Right ventricle myocardium superior (tissue), 1 donor: ENCODE measurements at regions not wholly inside any gene's neighbourhood (a gene's known extent, or its start where the extent isn't known, plus 50 kb on each side); places are given as distances from the start of the nearest gene placed in this dataset.

Experiments used
- ATAC-seq: fragments of 200-7000 bp; cut with Tn5 transposase; one replicate; pipeline ENCODE4 v1.9.1; 2020; ENCODE audit warnings: mild to moderate bottlenecking; ENCODE audit not compliant: poor library complexity
- DNase-seq: peaks from one replicate; pipeline ENCODE4 v3.0.0-alpha.2; 2020
- intact Hi-C: fragments of 100-400 bp; cut with DNase I; formaldehyde crosslinking; loops from one replicate; pipeline ENCODE4 v1.11.2; 2022
- donor health status: DM: no; HTN: yes; CAD: no; lungs with severe emphysema.

GRCh38 chr13:106433066-106433465 is 102.4 kb downstream of the EFNB2 start:
- intact Hi-C loops = no loop called here

DNA sequence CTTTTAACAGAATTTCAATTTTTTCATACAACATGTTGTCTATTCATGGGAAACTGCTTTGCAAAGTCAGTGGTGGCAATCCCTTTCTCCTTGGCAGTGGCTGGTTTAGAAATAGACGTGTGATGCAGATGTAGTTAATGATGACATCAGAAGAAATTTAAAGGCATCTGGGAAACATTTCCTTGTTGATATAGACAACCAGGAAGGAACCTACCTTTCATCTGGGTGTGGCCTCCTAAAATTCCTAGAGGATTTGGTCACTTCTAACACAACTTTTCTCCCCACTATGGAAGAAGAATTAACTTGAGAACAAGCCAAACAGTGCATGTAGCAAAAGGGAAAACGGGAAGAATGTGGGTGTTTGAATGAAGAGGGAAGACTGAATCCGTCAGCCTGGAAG is 102.8 kb downstream of the EFNB2 start:
- no peak for ATAC-seq
- no peak for DNase-seq
- intact Hi-C loops = no loop called here

More at GRCh38 chr13:106433066-106433465, 102.4 kb downstream of the EFNB2 start:
- ATAC-seq = no peak
- DNase-seq = no peak

GRCh38 chr13:106426909-106427308 is 108.6 kb downstream of the EFNB2 start:
- intact Hi-C loops = no loop called here
- ATAC-seq (no peak), DNase-seq (no peak)

GRCh38 chr13:106425661-106426060 is 109.8 kb downstream of the EFNB2 start:
- intact Hi-C loops = no loop called here
- ATAC-seq (no peak), DNase-seq (no peak)

DNA sequence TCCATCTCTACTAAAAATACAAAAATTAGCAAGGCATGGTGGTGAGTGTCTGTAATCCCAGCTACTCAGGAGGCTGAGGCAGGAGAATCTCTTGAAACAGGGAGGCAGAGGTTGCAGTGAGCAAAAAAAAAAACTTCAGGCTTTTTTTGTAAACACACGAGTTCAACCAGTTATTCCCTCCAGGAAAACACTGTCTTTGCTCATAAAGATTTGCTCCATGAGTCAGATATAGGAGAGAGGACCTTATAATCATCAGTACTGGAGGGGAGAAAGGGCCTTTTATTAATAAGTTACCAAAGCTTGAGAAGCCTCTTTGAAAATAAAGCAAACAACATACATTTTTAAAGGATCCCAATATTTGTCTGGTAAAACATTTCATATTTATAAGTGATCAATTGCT is 110.7 kb downstream of the EFNB2 start:
- no peak for ATAC-seq
- intact Hi-C loops = no loop called here
- no peak for DNase-seq

- DNase-seq = no peak
- intact Hi-C loops = no loop called here
Measured at GRCh38 chr13:106423530-106423929, 111.9 kb downstream of the EFNB2 start.

DNA sequence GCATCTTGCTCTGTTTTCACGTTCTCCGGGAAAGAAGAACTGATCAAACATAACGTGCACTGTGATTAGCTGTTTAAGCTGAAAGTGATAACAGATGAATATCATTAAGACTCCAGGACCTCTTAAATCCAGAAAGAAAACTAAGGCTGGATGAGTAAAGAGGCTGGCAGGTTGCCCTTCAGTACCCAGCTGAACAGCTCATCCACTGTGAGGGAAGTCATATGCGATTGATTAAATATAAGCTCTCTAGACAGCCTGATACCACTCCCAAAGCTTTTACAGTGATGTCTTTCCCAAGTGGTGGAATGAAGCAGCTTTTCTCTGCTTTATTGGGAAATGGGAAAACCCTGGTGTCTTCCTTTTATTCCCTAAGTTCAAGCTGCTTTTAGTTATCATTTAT is 116.9 kb downstream of the EFNB2 start:
- intact Hi-C loops = no loop called here
- no peak for ATAC-seq
- DNase-seq = no peak

More at GRCh38 chr13:106423530-106423929, 111.9 kb downstream of the EFNB2 start:
- no peak for ATAC-seq

DNA sequence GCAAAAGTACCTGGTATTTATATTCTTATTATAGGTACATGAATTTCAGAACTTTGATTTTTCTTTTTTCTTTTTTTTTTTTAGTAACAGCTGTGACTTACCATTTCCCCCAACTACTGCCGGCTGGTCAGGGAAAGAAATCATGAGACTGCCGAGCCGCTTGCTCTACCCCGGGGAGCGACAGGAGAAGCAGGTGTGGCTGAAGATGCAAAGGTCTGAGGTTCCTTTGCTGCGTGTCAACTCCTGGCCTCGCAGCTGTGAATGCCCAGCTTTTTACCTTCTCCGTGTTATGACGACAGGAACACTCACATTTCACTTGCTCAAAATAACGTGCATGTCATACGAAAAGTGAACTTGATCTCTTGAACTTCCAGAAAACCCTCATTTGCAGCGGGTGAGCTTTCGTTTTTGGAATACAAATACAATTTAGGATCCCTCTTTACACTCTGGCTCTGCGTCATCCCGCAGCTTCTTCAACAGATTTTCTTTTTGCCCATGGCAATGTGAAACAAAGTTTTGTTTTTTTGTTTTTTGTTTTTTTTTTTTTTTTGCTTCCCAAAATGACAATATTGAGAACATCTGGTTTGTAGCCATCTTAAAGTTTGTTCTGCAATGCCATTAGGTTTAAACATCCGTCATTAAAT is 117.9 kb downstream of the EFNB2 start:
- intact Hi-C loops = no loop called here
- DNase-seq (no peak), ATAC-seq (no peak)

DNA sequence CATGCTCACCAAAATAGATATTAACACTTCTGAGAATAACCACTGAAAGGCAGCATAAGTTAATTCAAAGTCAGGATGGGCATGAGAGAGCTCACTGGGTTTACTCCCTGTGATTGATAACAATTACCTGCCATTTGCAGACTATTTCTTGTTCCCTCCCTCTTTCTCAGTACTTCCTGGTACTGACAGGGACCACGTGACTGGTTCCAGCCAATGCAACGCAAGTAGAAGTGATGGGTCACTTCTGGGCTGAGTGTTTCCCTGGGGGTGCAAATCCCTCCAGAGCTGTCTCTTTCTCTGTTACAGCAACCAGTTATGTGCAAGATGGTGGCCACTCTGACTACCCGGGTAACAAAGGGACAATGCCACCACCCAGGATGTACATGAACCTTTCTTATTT is 118.8 kb downstream of the EFNB2 start:
- DNase-seq = no peak
- intact Hi-C loops = no loop called here
- no peak for ATAC-seq

- intact Hi-C loops = no loop called here
- ATAC-seq (no peak), DNase-seq (no peak)
Measured at GRCh38 chr13:106415971-106416370, 119.5 kb downstream of the EFNB2 start.

- no peak for ATAC-seq
- DNase-seq = no peak
- intact Hi-C loops = no loop called here
Measured at GRCh38 chr13:106415442-106415841, 120.0 kb downstream of the EFNB2 start.

- DNase-seq (no peak), ATAC-seq (no peak)
- intact Hi-C loops = no loop called here
Measured at GRCh38 chr13:106407338-106407737, 128.1 kb downstream of the EFNB2 start.

GRCh38 chr13:106405731-106406130 is 129.7 kb downstream of the EFNB2 start:
- ATAC-seq = no peak
- DNase-seq = no peak
- intact Hi-C loops = no loop called here

- DNase-seq = no peak
- no peak for ATAC-seq
- intact Hi-C loops = no loop called here
Measured at GRCh38 chr13:106403280-106403679, 132.2 kb downstream of the EFNB2 start.

DNA sequence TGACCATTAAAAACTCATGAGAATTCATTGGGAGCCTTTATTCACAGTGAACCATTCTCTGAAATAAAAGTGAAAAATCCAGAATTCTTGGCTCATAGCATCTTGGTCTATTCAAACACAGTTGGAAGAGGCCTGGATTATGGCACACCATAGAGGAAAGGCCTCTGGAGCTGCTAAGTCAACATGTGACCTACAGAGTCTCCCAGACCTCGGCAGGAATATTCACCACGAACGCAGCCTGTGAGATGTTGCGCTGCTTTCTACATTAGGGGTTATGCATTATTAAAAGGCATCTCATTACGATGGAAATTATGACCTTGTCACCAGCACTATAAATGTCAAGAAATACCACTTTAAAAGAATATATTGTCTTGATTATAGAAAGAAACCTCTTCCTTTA is 132.6 kb downstream of the EFNB2 start:
- ATAC-seq = no peak
- intact Hi-C loops = no loop called here

GRCh38 chr13:106401081-106401480 is 134.4 kb downstream of the EFNB2 start:
- intact Hi-C loops = no loop called here
- ATAC-seq (no peak), DNase-seq (no peak)

More for the DNA sequence above, 132.6 kb downstream of the EFNB2 start:
- no peak for DNase-seq

- ATAC-seq (no peak), DNase-seq (no peak)
- intact Hi-C loops = no loop called here
Measured at GRCh38 chr13:106400289-106400688, 135.2 kb downstream of the EFNB2 start.

- intact Hi-C loops = no loop called here
- no peak for ATAC-seq
- no peak for DNase-seq
Measured at GRCh38 chr13:106398289-106398688, 137.2 kb downstream of the EFNB2 start.

- intact Hi-C loops = no loop called here
- DNase-seq = no peak
- no peak for ATAC-seq
Measured at GRCh38 chr13:106393776-106394175, 141.7 kb downstream of the EFNB2 start.

GRCh38 chr13:106391681-106392080 is 143.8 kb downstream of the EFNB2 start:
- DNase-seq (no peak), ATAC-seq (no peak)
- intact Hi-C loops = no loop called here

DNA sequence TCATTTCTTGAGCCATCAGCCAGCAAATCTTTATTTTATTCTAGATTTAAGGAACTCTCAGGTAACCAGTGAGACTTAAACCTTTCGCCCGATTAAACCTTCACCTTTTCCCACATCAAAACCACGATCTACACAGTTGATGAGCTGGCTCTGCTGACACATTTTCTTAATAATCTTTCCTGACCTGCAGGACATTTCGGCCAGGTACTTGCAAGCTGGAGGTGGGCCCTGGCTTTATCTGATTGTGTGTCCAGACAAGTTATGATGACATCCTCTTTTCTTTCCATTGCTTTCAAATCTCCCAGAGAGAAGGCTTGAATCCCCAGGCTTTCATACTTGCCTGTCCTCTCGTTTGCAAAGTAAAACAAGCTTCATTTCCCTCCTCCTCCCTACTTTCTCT is 144.2 kb downstream of the EFNB2 start:
- DNase-seq (no peak), ATAC-seq (no peak)
- intact Hi-C loops = no loop called here
